GM21737 (cell line): ENCODE measurements at regions not wholly inside any gene's neighbourhood (a gene's known extent, or its start where the extent isn't known, plus 50 kb on each side); places are given as distances from the start of the nearest gene placed in this dataset.
"Not testable (repeated sequence)": the region's sequence is repeated elsewhere in the genome, so short reads cannot be mapped to it uniquely, and the experiment has no call there.

ENCODE experiments used
- ATAC-seq: cut with Tn5 transposase; IDR thresholded peaks from one replicate; pipeline ENCODE4 v1.9.1; 2021; ENCODE audit warnings: mild to moderate bottlenecking, moderate library complexity; ENCODE audit not compliant: unreplicated experiment

GRCh38 chr7:76926416-76926815, 105.7 kb downstream of the SPDYE17 start:
- ATAC-seq: not testable (repeated sequence)

GRCh38 chr7:76924756-76925155, 107.4 kb downstream of the SPDYE17 start:
- ATAC-seq: not testable (repeated sequence)

- ATAC-seq: not testable (repeated sequence)
Observed at GRCh38 chr7:76918619-76919018, 113.5 kb downstream of the SPDYE17 start.

- not testable (repeated sequence) for ATAC-seq
Observed at GRCh38 chr7:76914361-76914760, 117.8 kb downstream of the SPDYE17 start.

GRCh38 chr7:76912011-76912814, 119.9 kb downstream of the SPDYE17 start:
- not testable (repeated sequence) for ATAC-seq

- ATAC-seq: not testable (repeated sequence)
Observed at GRCh38 chr7:76904688-76905087, 127.5 kb downstream of the SPDYE17 start.

GRCh38 chr7:76901944-76902710, 130.0 kb downstream of the SPDYE17 start:
- ATAC-seq: not testable (repeated sequence)

GRCh38 chr7:76898807-76899206, 133.4 kb downstream of the SPDYE17 start:
- ATAC-seq: not testable (repeated sequence)

- not testable (repeated sequence) for ATAC-seq
Observed at GRCh38 chr7:76897007-76897406, 135.2 kb downstream of the SPDYE17 start.

- ATAC-seq: not testable (repeated sequence)
Observed at GRCh38 chr7:76895696-76896095, 136.5 kb downstream of the SPDYE17 start.

- ATAC-seq: not testable (repeated sequence)
Observed at GRCh38 chr7:76891771-76892170, 140.4 kb downstream of the SPDYE17 start.

GRCh38 chr7:76879733-76880288, 152.3 kb downstream of the SPDYE17 start:
- not testable (repeated sequence) for ATAC-seq

GRCh38 chr7:76875760-76876159, 156.4 kb downstream of the SPDYE17 start:
- not testable (repeated sequence) for ATAC-seq

GRCh38 chr7:76870504-76870808, 161.7 kb downstream of the SPDYE17 start:
- ATAC-seq: not testable (repeated sequence)

- ATAC-seq: not testable (repeated sequence)
Observed at GRCh38 chr7:76867364-76867889, 164.7 kb downstream of the SPDYE17 start.

GRCh38 chr7:76863150-76863773, 168.9 kb downstream of the SPDYE17 start:
- ATAC-seq: not testable (repeated sequence)

GRCh38 chr7:76862241-76862640, 169.9 kb downstream of the SPDYE17 start:
- ATAC-seq: not testable (repeated sequence)

- ATAC-seq: not testable (repeated sequence)
Observed at GRCh38 chr7:76859933-76860332, 172.2 kb downstream of the SPDYE17 start.

- not testable (repeated sequence) for ATAC-seq
Observed at GRCh38 chr7:76854631-76855030, 177.5 kb downstream of the SPDYE17 start.

GRCh38 chr7:76852787-76853584, 179.2 kb downstream of the SPDYE17 start:
- ATAC-seq: not testable (repeated sequence)
